Renal cortical epithelial cell (primary cell): ENCODE measurements at regions not wholly inside any gene's neighbourhood (a gene's known extent, or its start where the extent isn't known, plus 50 kb on each side); places are given as distances from the start of the nearest gene placed in this dataset.

Experiments
- DNase-seq: peaks from one replicate; pipeline ENCODE4 v3.0.0-alpha.2; 2011; ENCODE audit warnings: low read depth

- peak; percentile 4 for DNase-seq
Measured at GRCh38 chr20:56957737-56958553, 308.5 kb downstream of the BMP7 start.

- DNase-seq: no peak
Measured at GRCh38 chr20:56964901-56965300, 301.5 kb downstream of the BMP7 start.

- no peak for DNase-seq
Measured at GRCh38 chr20:56967916-56968315, 298.5 kb downstream of the BMP7 start.

GRCh38 chr20:56968376-56969048 is 297.9 kb downstream of the BMP7 start:
- DNase-seq: no peak

GRCh38 chr20:56974499-56975250 is 291.8 kb downstream of the BMP7 start:
- DNase-seq: peak; percentile 12

GRCh38 chr20:56975838-56976237 is 290.6 kb downstream of the BMP7 start:
- no peak for DNase-seq

- no peak for DNase-seq
Measured at GRCh38 chr20:56976336-56976735, 290.1 kb downstream of the BMP7 start.

- DNase-seq: no peak
Measured at GRCh38 chr20:56978475-56978874, 288.0 kb downstream of the BMP7 start.

GRCh38 chr20:56979125-56979524 is 287.3 kb downstream of the BMP7 start:
- no peak for DNase-seq

- DNase-seq: no peak
Measured at GRCh38 chr20:56981301-56981700, 285.1 kb downstream of the BMP7 start.

GRCh38 chr20:56983813-56984212 is 282.6 kb downstream of the BMP7 start:
- no peak for DNase-seq

GRCh38 chr20:56985066-56985685 is 281.3 kb downstream of the BMP7 start:
- peak; percentile 4 for DNase-seq

GRCh38 chr20:56986476-56986875 is 280.0 kb downstream of the BMP7 start:
- no peak for DNase-seq

GRCh38 chr20:56986931-56987720 is 279.3 kb downstream of the BMP7 start:
- DNase-seq: no peak

- DNase-seq: no peak
Measured at GRCh38 chr20:56987986-56988385, 278.5 kb downstream of the BMP7 start.

GRCh38 chr20:56988446-56988845 is 278.0 kb downstream of the BMP7 start:
- DNase-seq: no peak

GRCh38 chr20:56989516-56989915 is 276.9 kb downstream of the BMP7 start:
- DNase-seq: no peak

GRCh38 chr20:56993020-56993559 is 273.4 kb downstream of the BMP7 start:
- DNase-seq: no peak

- DNase-seq: no peak
Measured at GRCh38 chr20:56994006-56994405, 272.4 kb downstream of the BMP7 start.

- DNase-seq: no peak
Measured at GRCh38 chr20:56995149-56995548, 271.3 kb downstream of the BMP7 start.

GRCh38 chr20:56995635-56996075 is 270.8 kb downstream of the BMP7 start:
- DNase-seq: no peak
